OCI-LY1 (cell line): ENCODE measurements at regions not wholly inside any gene's neighbourhood (a gene's known extent, or its start where the extent isn't known, plus 50 kb on each side); places are given as distances from the start of the nearest gene placed in this dataset.

Experiments
- H2AFZ ChIP-seq: fragments of 200-600 bp; sonication (generic), shearing (Covaris generic); 2 replicates; pipeline ENCODE4 v1.6.0; 2014; ENCODE audit warnings: antibody characterized with exemption, mild to moderate bottlenecking, low read length
- H3F3A ChIP-seq: fragments of 200-600 bp; sonication (generic), shearing (Covaris generic); 2 replicates; pipeline ENCODE4 v1.6.0; 2014; ENCODE audit warnings: mild to moderate bottlenecking, antibody characterized with exemption, low read length, moderate library complexity; ENCODE audit not compliant: insufficient read depth
- H3K27ac ChIP-seq: fragments of 200-600 bp; sonication (generic); 2 replicates; pipeline ENCODE4 v1.5.1; 2014; ENCODE audit warnings: low read length, mixed run types, mild to moderate bottlenecking, low read depth; ENCODE audit not compliant: poor library complexity, severe bottlenecking
- H3K27me3 ChIP-seq: fragments of 200-600 bp; sonication (generic); 2 replicates; pipeline ENCODE4 v1.6.0; 2014; ENCODE audit warnings: antibody characterized with exemption, mild to moderate bottlenecking, low read length, moderate library complexity; ENCODE audit not compliant: insufficient read depth
- H3K36me3 ChIP-seq: fragments of 200-600 bp; sonication (generic); 2 replicates; pipeline ENCODE4 v1.6.1; 2014; ENCODE audit warnings: mild to moderate bottlenecking, antibody characterized with exemption, low read length, moderate library complexity, mixed read lengths; ENCODE audit not compliant: insufficient read depth
- H3K4me1 ChIP-seq: fragments of 200-600 bp; sonication (generic); 2 replicates; pipeline ENCODE4 v1.5.1; 2014; ENCODE audit warnings: mild to moderate bottlenecking, low read length, moderate library complexity; ENCODE audit not compliant: insufficient read depth, severe bottlenecking
- H3K4me2 ChIP-seq: fragments of 200-600 bp; sonication (generic), shearing (Covaris generic); 2 replicates; pipeline ENCODE4 v1.6.1; 2014; ENCODE audit warnings: low read length
- H3K4me3 ChIP-seq: fragments of 200-600 bp; sonication (generic); 2 replicates; pipeline ENCODE4 v1.5.1; 2014; ENCODE audit warnings: low read length, low read depth, mild to moderate bottlenecking, mixed read lengths; ENCODE audit not compliant: poor library complexity, severe bottlenecking
- H3K79me2 ChIP-seq: fragments of 200-600 bp; shearing (Covaris generic); 2 replicates; pipeline ENCODE4 v1.6.1; 2016; ENCODE audit warnings: mixed run types, low read length, mixed read lengths; ENCODE audit not compliant: insufficient read depth
- H3K9ac ChIP-seq: fragments of 200-600 bp; sonication (generic), shearing (Covaris generic); 2 replicates; pipeline ENCODE4 v1.6.1; 2014; ENCODE audit warnings: mild to moderate bottlenecking, low read length, mixed read lengths
- H3K9me2 ChIP-seq: fragments of 200-600 bp; sonication (generic), shearing (Covaris generic); 2 replicates; pipeline ENCODE4 v1.6.1; 2014; ENCODE audit warnings: low read depth, mild to moderate bottlenecking, low read length, mixed read lengths
- H3K9me3 ChIP-seq: fragments of 200-600 bp; shearing (Covaris generic); 2 replicates; pipeline ENCODE4 v1.6.1; 2014; ENCODE audit warnings: low read length, mixed read lengths
- H4K20me1 ChIP-seq: fragments of 200-600 bp; sonication (generic), shearing (Covaris generic); 2 replicates; pipeline ENCODE4 v1.6.0; 2016; ENCODE audit warnings: mild to moderate bottlenecking, low read length; ENCODE audit not compliant: insufficient read depth
- EZH2 ChIP-seq: fragments of 200-600 bp; sonication (generic), shearing (Covaris generic); IDR thresholded peaks from 2 replicates; pipeline ENCODE4 v1.8.0; 2017; ENCODE audit warnings: borderline replicate concordance, mixed run types, mild to moderate bottlenecking, antibody characterized with exemption, low read length, moderate library complexity, mixed read lengths
- TF ChIP-seq, protein P1 (sequence below): fragments of 200-600 bp; sonication (generic), shearing (Covaris generic); IDR thresholded peaks from 2 replicates; pipeline ENCODE4 v1.5.1; 2017; ENCODE audit warnings: mild to moderate bottlenecking, antibody characterized with exemption, low read length, moderate library complexity, mixed read lengths

GRCh38 chr5:15124871-15125568, 253.4 kb upstream of the ANKH start:
- no peaks in the 10 kb centered on the region for H4K20me1 ChIP-seq
- H3K4me3 ChIP-seq = no peak overlapping the region
- no peaks in the 10 kb centered on the region for H3K79me2 ChIP-seq
- H3K27ac ChIP-seq = no peak overlapping the region
- no peak overlapping the region for H3K4me2 ChIP-seq
- no peaks in the 10 kb centered on the region for H3K27me3 ChIP-seq
- H3K9me3 ChIP-seq = no peaks in the 10 kb centered on the region
- no peaks in the 10 kb centered on the region for H3K4me1 ChIP-seq
- TF ChIP-seq EZH2 = no peak
- TF ChIP-seq, protein P1, sequence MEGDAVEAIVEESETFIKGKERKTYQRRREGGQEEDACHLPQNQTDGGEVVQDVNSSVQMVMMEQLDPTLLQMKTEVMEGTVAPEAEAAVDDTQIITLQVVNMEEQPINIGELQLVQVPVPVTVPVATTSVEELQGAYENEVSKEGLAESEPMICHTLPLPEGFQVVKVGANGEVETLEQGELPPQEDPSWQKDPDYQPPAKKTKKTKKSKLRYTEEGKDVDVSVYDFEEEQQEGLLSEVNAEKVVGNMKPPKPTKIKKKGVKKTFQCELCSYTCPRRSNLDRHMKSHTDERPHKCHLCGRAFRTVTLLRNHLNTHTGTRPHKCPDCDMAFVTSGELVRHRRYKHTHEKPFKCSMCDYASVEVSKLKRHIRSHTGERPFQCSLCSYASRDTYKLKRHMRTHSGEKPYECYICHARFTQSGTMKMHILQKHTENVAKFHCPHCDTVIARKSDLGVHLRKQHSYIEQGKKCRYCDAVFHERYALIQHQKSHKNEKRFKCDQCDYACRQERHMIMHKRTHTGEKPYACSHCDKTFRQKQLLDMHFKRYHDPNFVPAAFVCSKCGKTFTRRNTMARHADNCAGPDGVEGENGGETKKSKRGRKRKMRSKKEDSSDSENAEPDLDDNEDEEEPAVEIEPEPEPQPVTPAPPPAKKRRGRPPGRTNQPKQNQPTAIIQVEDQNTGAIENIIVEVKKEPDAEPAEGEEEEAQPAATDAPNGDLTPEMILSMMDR = no peak
- H3F3A ChIP-seq = no peaks in the 10 kb centered on the region
- no peak overlapping the region for H2AFZ ChIP-seq
- H3K9me2 ChIP-seq = no peaks in the 10 kb centered on the region
- H3K9ac ChIP-seq = no peak overlapping the region
- H3K36me3 ChIP-seq = no peaks in the 10 kb centered on the region

DNA sequence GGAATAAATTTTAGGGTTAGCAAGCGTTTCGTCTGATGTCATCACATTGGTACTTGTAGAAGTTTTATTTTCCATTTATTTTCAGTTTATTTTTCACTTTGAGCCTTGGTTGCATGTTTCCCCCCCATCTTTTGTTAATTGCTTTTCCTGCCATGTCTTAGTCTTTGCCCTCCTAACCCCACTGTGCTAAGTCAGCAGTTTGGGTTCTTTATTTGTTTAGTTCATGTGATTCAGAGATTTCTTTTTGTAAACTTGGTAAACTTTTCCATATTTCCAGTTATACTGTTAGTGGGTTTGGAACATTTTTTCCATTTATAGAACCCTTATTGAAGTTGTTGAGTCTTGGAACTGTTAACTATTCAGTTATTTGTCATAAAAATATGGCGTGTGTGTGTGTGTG, 252.9 kb upstream of the ANKH start:
- no peaks in the 10 kb centered on the region for H3K9me3 ChIP-seq
- TF ChIP-seq, protein P1 = no peak
- TF ChIP-seq EZH2 = no peak
- H3K27me3 ChIP-seq = no peaks in the 10 kb centered on the region
- no peak overlapping the region for H3K4me3 ChIP-seq
- H3F3A ChIP-seq = no peaks in the 10 kb centered on the region
- H3K4me1 ChIP-seq = no peaks in the 10 kb centered on the region
- H3K79me2 ChIP-seq = no peaks in the 10 kb centered on the region
- no peak overlapping the region for H2AFZ ChIP-seq
- H4K20me1 ChIP-seq = no peaks in the 10 kb centered on the region
- no peak overlapping the region for H3K4me2 ChIP-seq
- no peak overlapping the region for H3K27ac ChIP-seq
- no peaks in the 10 kb centered on the region for H3K9me2 ChIP-seq
- no peaks in the 10 kb centered on the region for H3K36me3 ChIP-seq
- no peak overlapping the region for H3K9ac ChIP-seq

GRCh38 chr5:15117688-15118087, 246.1 kb upstream of the ANKH start:
- H3K4me3 ChIP-seq = no peak overlapping the region
- H2AFZ ChIP-seq = no peak overlapping the region
- H3K4me1 ChIP-seq = no peaks in the 10 kb centered on the region
- H3K79me2 ChIP-seq = no peaks in the 10 kb centered on the region
- H3K27ac ChIP-seq = no peak overlapping the region
- no peaks in the 10 kb centered on the region for H4K20me1 ChIP-seq
- H3K36me3 ChIP-seq = no peaks in the 10 kb centered on the region
- H3K27me3 ChIP-seq = no peaks in the 10 kb centered on the region
- H3K9me2 ChIP-seq = no peaks in the 10 kb centered on the region
- H3K9me3 ChIP-seq = no peaks in the 10 kb centered on the region
- H3K9ac ChIP-seq = no peak overlapping the region
- TF ChIP-seq, protein P1 = no peak
- TF ChIP-seq EZH2 = no peak
- no peaks in the 10 kb centered on the region for H3F3A ChIP-seq
- H3K4me2 ChIP-seq = no peak overlapping the region
